HUES48 (cell line): ENCODE measurements at regions not wholly inside any gene's neighbourhood (a gene's known extent, or its start where the extent isn't known, plus 50 kb on each side); places are given as distances from the start of the nearest gene placed in this dataset.

Experiments
- H3K27ac ChIP-seq: one replicate; pipeline ENCODE4 v1.7.0; 2013; ENCODE audit warnings: low read depth, low read length, inconsistent platforms
- H3K27me3 ChIP-seq: 2 replicates; pipeline ENCODE4 v1.6.1; 2013; ENCODE audit warnings: mild to moderate bottlenecking, low read length; ENCODE audit not compliant: control insufficient read depth, insufficient read depth
- H3K36me3 ChIP-seq: 2 replicates; pipeline ENCODE4 v1.6.1; 2013; ENCODE audit warnings: low read length; ENCODE audit not compliant: control insufficient read depth, insufficient read depth
- H3K4me1 ChIP-seq: 2 replicates; pipeline ENCODE4 v1.6.1; 2013; ENCODE audit warnings: mild to moderate bottlenecking, low read length; ENCODE audit not compliant: control insufficient read depth, insufficient read depth
- H3K4me3 ChIP-seq: 2 replicates; pipeline ENCODE4 v1.5.1; 2013; ENCODE audit warnings: mild to moderate bottlenecking, low read depth, low read length
- H3K9ac ChIP-seq: 2 replicates; pipeline ENCODE4 v1.6.1; 2013; ENCODE audit warnings: mild to moderate bottlenecking, low read depth, low read length, moderate library complexity
- H3K9me3 ChIP-seq: 2 replicates; pipeline ENCODE4 v1.6.1; 2013; ENCODE audit warnings: low read length; ENCODE audit not compliant: control insufficient read depth, insufficient read depth

DNA sequence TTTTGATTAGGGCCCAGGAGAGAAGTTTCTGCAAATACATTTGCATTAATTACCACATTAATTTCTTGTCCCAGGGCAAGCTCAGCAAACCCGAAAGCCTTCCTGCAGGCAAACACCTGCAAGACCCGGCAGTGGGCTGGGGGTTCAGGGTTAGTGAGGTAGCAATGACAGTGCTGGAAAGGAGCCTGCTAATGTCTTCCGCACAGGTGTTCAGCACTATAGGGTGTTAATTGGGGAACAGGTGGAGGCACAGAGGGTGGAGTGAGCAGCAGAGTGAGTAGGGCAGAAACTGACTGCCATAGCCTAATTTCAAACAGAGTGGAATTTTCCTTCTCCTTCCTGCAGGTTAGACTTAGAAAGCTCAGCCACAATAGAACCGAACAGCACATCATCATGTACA is 50.9 kb upstream of the UBASH3B start:
- Histone ChIP-seq H3K4me1 (peaks cover 6% of the 10 kb centered on the region; the same call in 1 of the 2 replicates), H3K9me3 (no peaks in the 10 kb centered on the region), H3K27ac (no peak overlapping the region), H3K4me3 (no peak overlapping the region), H3K27me3 (no peaks in the 10 kb centered on the region), H3K36me3 (no peaks in the 10 kb centered on the region), H3K9ac (no peak overlapping the region)

DNA sequence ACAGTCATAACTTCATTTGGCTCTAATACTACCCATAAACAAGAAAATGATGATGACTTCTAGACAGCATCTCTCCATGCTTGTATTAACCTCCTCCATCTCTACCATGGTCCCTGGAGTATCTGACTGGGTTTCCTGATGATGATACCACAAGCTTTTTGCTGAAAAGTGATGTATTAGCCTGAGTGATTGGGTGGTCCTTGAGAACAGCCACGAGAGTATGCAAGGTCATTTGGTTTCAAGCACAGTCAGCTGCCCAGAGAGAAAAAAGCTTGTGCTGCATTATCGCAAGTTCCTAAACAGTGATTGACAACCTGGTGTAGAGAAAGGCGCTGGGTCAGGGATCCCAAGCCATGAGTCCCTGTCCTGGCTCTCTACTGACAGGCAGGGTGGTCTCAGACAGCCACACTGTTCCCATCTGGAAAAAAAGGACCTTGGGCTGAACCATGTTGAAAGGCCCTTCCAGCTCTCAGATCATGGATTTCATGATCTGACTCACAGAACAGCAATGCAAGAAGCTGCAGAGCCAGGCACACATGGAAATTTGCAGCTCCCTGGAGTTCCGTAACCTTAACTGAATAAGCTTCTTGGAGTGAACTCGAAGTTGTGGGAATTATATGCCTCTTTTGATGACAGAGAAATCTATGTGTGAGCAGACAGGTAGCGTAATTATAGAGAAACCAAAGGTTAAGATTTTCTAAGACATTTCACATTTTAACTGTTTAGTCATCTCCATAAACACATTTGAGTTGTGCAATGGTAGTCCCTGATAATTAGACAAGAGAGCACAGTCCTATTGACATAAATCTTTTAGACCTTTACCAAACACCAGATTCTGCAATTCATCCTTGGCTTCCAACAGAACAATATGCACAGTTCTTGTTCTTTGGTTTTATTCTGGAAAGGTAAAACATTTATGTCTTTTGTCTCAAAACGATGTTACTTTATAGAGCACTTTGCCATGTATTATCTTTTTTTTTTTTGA is 54.1 kb upstream of the UBASH3B start:
- no peaks in the 10 kb centered on the region for H3K36me3 ChIP-seq
- H3K27ac ChIP-seq: no peak overlapping the region
- H3K4me1 ChIP-seq: peaks cover 6% of the 10 kb centered on the region; the same call in 1 of the 2 replicates
- H3K4me3 ChIP-seq: no peak overlapping the region
- no peaks in the 10 kb centered on the region for H3K9me3 ChIP-seq
- H3K9ac ChIP-seq: no peak overlapping the region
- no peaks in the 10 kb centered on the region for H3K27me3 ChIP-seq

DNA sequence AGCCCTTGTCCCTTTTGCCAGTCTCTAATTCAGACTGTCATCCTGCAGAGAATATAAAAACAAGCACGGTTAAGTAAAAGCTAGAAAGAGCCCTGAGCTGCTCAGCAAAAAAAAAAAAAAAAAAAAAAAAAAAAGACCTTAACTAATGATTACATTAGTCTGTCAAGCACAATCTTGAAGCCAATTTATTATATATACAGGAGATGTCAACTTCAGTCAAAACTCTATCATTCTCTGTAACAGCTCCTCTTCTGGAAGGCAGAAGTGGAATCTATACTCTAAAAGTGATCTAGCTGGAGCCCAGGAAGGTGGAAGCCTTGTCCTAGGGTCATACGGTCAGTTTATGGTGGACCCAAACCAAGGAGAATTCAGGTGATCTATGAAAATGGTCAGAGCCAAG is 55.2 kb upstream of the UBASH3B start:
- Histone ChIP-seq H3K27me3 (no peaks in the 10 kb centered on the region), H3K9ac (no peak overlapping the region), H3K36me3 (no peaks in the 10 kb centered on the region), H3K4me3 (no peak overlapping the region), H3K9me3 (no peaks in the 10 kb centered on the region), H3K4me1 (peaks cover 6% of the 10 kb centered on the region; the same call in 1 of the 2 replicates), H3K27ac (no peak overlapping the region)

DNA sequence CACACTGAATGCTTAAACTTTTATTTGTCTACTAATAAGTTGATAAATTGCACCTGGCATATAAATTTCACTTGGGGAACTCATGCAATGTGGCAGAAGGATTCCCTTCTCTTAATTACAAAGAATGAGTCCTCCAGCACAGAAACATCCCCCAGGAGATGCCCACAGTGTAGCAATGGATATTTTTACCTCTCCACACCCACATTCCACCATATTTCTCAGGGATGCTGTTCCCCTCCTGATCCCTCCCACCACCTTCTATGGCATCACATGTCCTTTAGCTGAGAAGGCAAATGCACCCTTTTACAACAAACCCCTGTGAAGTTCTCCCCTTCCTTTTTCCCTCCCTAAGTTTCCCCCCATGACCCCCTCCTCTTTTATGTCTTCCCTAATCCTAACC is 56.1 kb upstream of the UBASH3B start:
- Histone ChIP-seq H3K4me3 (no peak overlapping the region), H3K36me3 (no peaks in the 10 kb centered on the region), H3K4me1 (peaks cover 3% of the 10 kb centered on the region; the same call in 1 of the 2 replicates), H3K9me3 (no peaks in the 10 kb centered on the region), H3K27ac (no peak overlapping the region), H3K27me3 (no peaks in the 10 kb centered on the region), H3K9ac (no peak overlapping the region)

DNA sequence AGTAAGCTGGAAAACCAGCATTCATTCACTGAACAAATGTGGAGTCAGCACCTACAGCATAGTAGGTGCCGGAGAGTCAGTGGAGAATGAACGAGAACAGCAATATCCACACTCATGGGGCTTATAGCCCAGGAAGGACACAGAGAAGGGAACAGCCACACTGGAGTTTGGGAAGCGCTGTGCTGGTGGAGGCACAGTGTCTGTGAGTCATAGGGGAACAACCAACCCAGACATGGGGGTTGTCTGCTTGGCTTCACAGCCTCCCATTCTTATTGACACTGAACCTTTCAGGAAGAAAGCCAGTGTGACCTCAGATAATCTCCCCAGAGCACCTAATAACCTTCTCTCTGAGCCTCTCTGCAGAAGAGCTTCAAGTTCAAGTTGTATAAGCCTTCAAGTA is 56.6 kb upstream of the UBASH3B start:
- Histone ChIP-seq H3K4me1 (no peaks in the 10 kb centered on the region), H3K27ac (no peak overlapping the region), H3K36me3 (no peaks in the 10 kb centered on the region), H3K27me3 (no peaks in the 10 kb centered on the region), H3K4me3 (no peak overlapping the region), H3K9ac (no peak overlapping the region), H3K9me3 (no peaks in the 10 kb centered on the region)

DNA sequence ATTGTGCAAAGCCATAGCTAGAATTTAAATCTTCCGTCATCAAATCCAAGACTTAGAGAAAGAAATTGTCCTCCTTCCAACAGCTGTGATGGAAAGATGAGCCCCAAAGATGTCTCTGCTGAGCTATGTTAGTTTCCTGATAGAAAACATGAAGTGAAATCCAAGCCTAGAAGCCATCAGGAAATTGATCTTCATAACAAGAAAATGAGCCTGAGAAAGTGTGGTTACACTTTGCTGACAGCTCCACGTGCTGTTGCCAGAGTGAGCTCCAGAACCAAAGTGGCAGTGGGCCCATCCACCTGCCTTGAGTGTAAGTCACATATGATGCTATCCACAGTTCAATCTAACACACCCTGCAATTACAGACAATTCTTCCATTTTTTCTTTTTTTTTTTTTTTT is 58.0 kb upstream of the UBASH3B start:
- Histone ChIP-seq H3K4me3 (no peak overlapping the region), H3K27ac (no peak overlapping the region), H3K27me3 (no peaks in the 10 kb centered on the region), H3K9me3 (no peaks in the 10 kb centered on the region), H3K9ac (no peak overlapping the region), H3K36me3 (no peaks in the 10 kb centered on the region), H3K4me1 (no peaks in the 10 kb centered on the region)

DNA sequence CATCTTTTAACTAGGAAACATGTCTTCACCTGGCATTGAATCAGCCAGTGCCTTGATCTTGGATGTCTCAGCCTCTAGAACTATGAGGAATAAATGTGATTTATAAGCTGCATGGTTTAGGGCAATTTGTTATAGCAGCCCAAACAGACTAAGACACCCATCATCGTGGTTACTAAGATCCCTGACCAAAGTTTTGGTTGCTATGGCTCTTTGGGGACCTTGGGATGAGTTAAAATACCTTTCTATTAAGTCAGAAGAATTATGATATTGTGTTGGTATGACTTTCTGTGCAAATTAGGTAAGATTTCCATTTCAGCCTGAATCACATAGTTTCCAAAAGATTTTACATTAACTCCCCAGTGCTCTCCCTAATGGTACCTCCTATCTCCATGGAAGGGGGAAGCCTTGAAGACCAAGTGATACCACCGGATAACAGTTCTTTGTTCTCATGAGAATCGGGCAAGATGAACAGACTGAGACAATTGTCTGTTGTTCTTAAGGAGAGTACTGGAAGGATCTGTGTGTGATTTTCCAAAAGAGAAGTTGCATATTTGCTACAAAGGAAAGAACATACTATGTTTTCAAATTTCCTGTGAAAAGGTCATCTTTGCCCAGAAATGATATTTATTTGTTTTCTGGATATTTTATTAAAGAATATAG is 60.4 kb upstream of the UBASH3B start:
- no peak overlapping the region for H3K4me3 ChIP-seq
- H3K27me3 ChIP-seq: no peaks in the 10 kb centered on the region
- H3K27ac ChIP-seq: no peak overlapping the region
- H3K4me1 ChIP-seq: no peaks in the 10 kb centered on the region
- no peaks in the 10 kb centered on the region for H3K9me3 ChIP-seq
- no peaks in the 10 kb centered on the region for H3K36me3 ChIP-seq
- no peak overlapping the region for H3K9ac ChIP-seq

DNA sequence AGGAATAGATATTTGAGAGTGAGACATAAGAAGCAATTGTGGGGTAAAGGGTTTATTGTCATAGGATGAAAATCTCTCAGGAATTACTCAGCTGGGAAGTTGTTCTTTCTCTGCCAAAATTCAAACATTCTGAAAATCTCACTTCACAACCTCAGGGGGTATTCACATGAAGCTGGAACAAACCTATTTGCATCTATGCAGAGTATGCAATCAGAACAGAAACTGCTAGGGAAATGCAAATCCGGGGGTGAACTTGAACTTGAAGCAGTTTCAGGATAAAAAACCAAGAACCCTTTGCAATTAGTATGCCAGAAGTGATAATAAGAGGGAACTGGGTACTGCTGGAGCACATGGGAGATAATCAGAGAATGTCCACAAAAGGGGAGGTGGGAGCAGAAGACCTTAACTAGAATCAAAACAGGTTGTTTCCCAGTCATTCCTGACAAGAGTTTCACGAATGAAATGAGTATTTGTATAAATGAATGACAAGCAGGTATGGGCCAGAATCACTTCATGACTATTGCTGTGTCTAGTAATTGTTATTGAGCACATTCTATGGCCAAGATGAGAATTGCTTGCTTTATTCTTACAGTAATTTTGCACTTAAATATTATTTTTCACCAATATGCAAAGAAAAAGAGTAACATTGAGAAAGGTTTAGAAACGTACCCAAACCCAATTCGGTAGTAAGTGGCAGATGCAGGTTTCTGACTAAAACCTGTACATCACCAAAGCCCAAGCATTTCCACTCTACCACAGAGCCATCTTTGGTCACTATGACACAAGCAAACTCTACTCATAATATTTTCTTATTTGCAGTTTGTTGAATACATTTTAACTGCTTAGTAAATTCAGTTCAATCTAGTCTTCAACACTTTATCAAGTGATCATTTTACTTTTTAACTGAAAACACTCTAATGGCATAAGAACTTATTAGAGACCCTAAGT is 61.8 kb upstream of the UBASH3B start:
- H3K9me3 ChIP-seq: no peaks in the 10 kb centered on the region
- H3K27me3 ChIP-seq: no peaks in the 10 kb centered on the region
- H3K4me1 ChIP-seq: no peaks in the 10 kb centered on the region
- H3K9ac ChIP-seq: no peak overlapping the region
- H3K36me3 ChIP-seq: no peaks in the 10 kb centered on the region
- H3K27ac ChIP-seq: no peak overlapping the region
- H3K4me3 ChIP-seq: no peak overlapping the region

DNA sequence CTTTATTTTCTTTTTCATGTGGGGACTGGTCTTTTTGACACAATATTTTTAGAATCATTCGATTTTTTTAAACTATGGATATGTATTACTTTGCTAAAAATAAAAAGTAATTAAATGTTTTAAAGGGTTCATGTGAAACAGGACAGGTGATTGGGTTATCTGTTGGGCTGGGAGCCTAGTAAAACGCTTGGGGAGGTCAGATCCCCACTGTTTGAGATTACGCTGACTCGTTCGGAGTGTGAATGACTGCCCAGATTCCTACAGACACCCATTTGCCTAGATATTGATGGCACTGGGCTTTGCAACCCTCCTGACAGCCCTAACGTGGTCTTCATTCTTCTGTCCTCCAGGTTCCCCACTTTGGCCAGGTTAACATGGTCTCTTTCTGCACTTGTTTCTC is 62.9 kb upstream of the UBASH3B start:
- Histone ChIP-seq H3K9ac (no peak overlapping the region), H3K4me3 (no peak overlapping the region), H3K27me3 (no peaks in the 10 kb centered on the region), H3K4me1 (no peaks in the 10 kb centered on the region), H3K36me3 (no peaks in the 10 kb centered on the region), H3K9me3 (no peaks in the 10 kb centered on the region), H3K27ac (no peak overlapping the region)

DNA sequence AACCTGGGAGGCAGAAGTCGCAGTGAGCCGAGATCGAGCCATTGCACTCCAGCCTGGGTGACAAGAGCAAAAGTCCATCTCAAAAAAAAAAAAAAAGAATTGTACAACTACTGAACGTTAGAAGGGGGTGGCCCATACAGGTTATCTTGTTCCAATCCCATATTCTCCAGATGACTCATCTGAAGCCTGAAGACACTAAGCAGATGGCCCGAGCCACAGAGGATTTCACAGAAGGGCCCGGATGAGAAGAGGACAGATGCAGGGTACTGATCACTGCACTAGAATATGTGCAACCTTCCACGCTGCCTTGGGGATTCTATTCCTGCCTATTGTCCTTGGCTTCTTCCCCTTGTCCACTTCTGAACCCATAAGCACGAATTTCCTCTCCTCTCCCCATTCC is 70.9 kb upstream of the UBASH3B start:
- Histone ChIP-seq H3K27ac (no peak overlapping the region), H3K4me3 (no peak overlapping the region), H3K9me3 (no peaks in the 10 kb centered on the region), H3K36me3 (no peaks in the 10 kb centered on the region), H3K4me1 (no peaks in the 10 kb centered on the region), H3K9ac (no peak overlapping the region), H3K27me3 (no peaks in the 10 kb centered on the region)
